GM21529 (cell line): ENCODE measurements at regions not wholly inside any gene's neighbourhood (a gene's known extent, or its start where the extent isn't known, plus 50 kb on each side); places are given as distances from the start of the nearest gene placed in this dataset.

Source experiments
- ATAC-seq: cut with Tn5 transposase; IDR thresholded peaks from one replicate; pipeline ENCODE4 v1.9.1; 2021; ENCODE audit not compliant: unreplicated experiment

GRCh38 chr6:42512579-42512978 is 51.2 kb upstream of the UBR2 start:
- ATAC-seq, result no peak

GRCh38 chr6:42511803-42512422 is 51.9 kb upstream of the UBR2 start:
- ATAC-seq, result no peak

DNA sequence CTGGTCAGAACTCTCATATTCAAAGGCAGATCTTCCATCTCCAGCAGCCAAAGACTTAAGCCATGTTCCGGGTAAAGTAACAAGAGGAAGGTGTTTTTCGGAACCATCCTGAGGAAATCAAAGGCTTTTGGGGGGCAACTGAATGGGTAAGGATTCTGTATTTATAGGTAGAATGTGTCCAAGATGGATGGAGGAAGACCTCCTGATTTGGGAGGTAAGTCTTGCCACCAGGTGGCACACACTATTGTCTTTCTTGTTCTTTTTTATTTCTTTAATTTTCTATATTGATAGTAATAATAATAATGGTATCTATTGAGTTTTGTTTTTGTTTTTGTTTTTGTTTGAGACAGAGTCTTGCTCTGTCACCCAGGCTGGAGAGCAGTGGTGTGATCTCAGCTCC is 53.0 kb upstream of the UBR2 start:
- no peak for ATAC-seq

DNA sequence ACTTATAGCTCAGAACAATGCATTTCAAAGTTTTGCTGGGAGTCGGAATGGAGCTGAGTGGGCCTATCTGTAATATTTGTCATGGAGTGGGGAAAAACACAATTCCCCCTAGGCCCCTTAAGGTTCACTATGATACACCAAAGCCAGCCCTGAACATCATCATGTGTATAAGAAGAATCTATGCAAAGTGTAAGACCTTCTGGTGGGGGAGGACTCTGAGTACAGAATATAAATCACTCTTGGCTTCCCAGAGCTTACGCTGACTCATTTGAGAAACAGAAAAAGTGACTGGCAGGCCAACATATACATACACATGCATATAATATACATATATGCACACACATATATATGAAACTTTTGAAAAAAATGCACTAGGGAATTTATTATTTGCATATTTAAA is 54.1 kb upstream of the UBR2 start:
- no peak for ATAC-seq

DNA sequence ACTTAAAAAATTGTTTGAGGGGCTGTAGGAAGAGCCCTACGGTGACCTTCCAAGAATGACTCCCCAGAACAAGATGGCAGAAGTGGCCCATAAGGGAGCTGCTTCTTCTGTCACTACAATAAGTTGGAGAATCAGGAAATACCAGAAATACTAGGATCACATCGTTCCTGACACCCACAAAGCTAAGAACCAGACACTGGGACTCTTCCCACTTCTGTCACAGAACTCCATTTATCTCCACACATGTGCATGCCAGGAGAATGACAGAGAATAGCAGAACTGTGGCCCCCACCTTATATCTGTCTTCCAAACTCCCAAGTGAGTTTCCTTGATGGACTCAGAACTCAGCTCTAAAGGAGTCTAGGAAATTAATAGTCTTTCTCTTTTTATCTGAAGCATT is 54.6 kb upstream of the UBR2 start:
- no peak for ATAC-seq

- no peak for ATAC-seq
Measured at GRCh38 chr6:42507901-42508300, 55.9 kb upstream of the UBR2 start.

DNA sequence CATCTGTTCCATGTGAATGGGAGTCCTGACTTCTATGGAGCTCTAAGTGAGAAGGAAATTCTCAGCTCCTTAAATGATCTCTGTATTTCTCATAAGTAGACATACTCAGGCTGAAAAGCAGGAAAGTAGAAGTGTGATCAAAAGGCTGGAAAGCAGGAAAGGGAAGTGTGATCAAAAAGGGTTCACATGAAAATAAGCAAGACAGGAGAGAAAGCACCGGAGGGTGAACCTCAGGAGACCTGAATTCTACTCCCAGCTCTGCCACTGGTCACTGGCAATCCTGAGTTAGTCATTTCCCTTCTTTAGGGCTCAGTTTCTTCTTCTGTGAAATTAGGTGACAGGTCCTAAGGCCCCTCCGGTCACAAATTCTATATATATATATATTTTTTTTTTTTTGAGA is 55.5 kb upstream of the TRERF1 start:
- ATAC-seq, result no peak

DNA sequence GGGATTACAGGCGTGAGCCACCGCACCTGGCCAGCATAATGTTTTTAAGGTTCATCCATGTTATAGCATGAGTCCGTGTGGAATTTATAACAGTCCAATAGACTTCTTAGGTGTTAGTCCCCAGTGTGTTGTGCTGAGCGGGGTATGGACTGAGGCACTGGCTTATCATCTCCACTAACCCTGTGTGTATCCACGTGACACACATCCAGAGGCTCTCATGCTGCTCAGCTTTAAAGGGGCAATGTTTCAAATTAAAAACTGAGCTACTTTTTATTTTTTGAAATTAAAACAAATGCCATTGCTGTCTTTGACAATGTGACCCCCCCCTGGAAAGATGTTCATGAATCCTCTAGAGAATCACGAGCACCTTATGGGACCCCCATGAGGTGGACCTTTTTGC is 54.3 kb upstream of the TRERF1 start:
- no peak for ATAC-seq

- no peak for ATAC-seq
Measured at GRCh38 chr6:42505385-42505718, 53.6 kb upstream of the TRERF1 start.

DNA sequence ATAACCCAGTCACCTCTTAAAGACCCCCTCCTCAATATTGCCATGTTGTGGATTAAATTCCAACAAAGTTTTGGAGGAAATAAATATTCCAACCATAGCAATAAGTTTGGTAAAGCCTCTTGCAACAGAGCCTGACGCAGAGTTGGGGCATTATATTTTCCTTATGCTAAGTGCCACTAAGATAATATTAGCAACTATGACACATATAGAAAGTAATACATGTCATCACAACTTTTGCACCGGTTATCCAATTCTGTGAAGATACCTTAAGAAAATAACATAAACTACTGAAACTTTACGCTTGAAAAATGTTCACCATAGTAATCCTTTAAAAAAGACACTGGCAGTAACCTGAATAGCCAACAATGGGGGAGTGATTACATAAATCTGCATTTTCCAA is 52.2 kb upstream of the TRERF1 start:
- peak; percentile 38 for ATAC-seq

- ATAC-seq, result no peak
Measured at GRCh38 chr6:42502990-42503389, 51.3 kb upstream of the TRERF1 start.

DNA sequence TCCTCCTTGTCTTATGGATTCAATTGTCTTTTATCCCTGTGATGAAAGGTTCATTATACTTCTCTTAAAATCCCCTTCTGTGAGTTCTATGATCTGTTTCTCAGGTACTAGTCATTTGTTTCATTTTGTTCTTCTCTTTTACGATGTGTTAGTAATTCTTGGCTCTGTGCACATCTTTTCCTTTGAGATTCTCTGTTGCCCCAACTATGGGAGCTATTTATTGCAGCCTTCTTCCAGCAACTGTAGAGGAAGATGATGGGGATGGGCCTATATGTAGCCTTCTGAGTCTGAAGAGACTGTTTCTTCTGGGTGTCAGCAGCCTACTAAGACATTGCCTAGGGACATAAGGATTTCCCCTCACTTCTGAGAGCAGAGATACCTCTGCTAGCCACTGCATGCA is 50.4 kb upstream of the TRERF1 start:
- ATAC-seq, result no peak
